HCT116 (cell line): ENCODE measurements at regions not wholly inside any gene's neighbourhood (a gene's known extent, or its start where the extent isn't known, plus 50 kb on each side); places are given as distances from the start of the nearest gene placed in this dataset.

Experiments
- ATAC-seq: fragments of 200-7000 bp; cut with Tn5 transposase; 2 replicates; pipeline ENCODE4 v1.9.1; 2020; ENCODE audit warnings: mild to moderate bottlenecking, moderate library complexity
- BruUV-seq: library from RNA; stranded (reverse); fragments of 400-500 nt; replicated peaks from 2 replicates; lab custom pipeline; 2021; lab: Mats Ljungman, UMichigan
- CTCF ChIA-PET: fragments of 300-600 bp; sonication (Branson Sonifier 250); formaldehyde crosslinking; loops from one replicate; lab custom pipeline; 2021; ENCODE audit warnings: antibody characterized with exemption; lab: Charles Lee
- POLR2A ChIA-PET: fragments of 300-600, 350-600 bp; sonication (Branson Sonifier 250); formaldehyde crosslinking; loops from one replicate; lab custom pipeline; 2021; ENCODE audit warnings: antibody characterized with exemption; lab: Charles Lee
- RAD21 ChIA-PET, 2 experiments: fragments of 300-600 bp; sonication (Branson Sonifier 250); formaldehyde crosslinking; loops; one replicate each; lab custom pipeline; 2023; ENCODE audit warnings: low total read pairs in 2 of 2; ENCODE audit not compliant: uncharacterized antibody in 2 of 2, unreplicated experiment in 2 of 2, low non-redundant PET in 1 of 2; lab: Charles Lee
- DNase-seq: peaks from one replicate; pipeline ENCODE4 v3.0.0-alpha.2; 2010; ENCODE audit warnings: low read depth, low spot score
- H2AFZ ChIP-seq: fragments of 200-600 bp; shearing (Covaris generic), sonication (generic); 2 replicates; pipeline ENCODE4 v1.6.1; 2017; ENCODE audit warnings: low read depth, mixed run types, mixed read lengths, antibody characterized with exemption, low read length; ENCODE audit not compliant: poor library complexity, severe bottlenecking
- H3K27ac ChIP-seq: 2 replicates; pipeline ENCODE4 v1.5.1; 2012; ENCODE audit warnings: low read depth, low read length
- H3K27me3 ChIP-seq: fragments of 200-600 bp; sonication (generic); 2 replicates; pipeline ENCODE4 v1.6.1; 2016; ENCODE audit warnings: mixed run types, low read length, mixed read lengths; ENCODE audit not compliant: insufficient read depth
- H3K36me3 ChIP-seq, 2 experiments: fragments of 200-500 bp in 1 of 2; fragments of 200-600 bp in 1 of 2; sonication (Bioruptor generic) in 1 of 2; sonication (generic) in 1 of 2; 2 replicates each; pipeline versions ENCODE4 v1.5.1 to v1.6.1; 2014 to 2016; ENCODE audit warnings: low read length in 2 of 2, inconsistent platforms in 1 of 2, mixed read lengths in 1 of 2, mixed run types in 1 of 2; ENCODE audit not compliant: insufficient read depth in 2 of 2, control insufficient read depth in 1 of 2
- H3K4me1 ChIP-seq, 2 experiments: fragments of 200-600 bp in 1 of 2; sonication (generic) in 1 of 2; 2 replicates each; pipeline versions ENCODE4 v1.5.1 to v1.6.1; 2012 to 2017; ENCODE audit warnings: low read length in 2 of 2, inconsistent platforms in 1 of 2, mild to moderate bottlenecking in 1 of 2, mixed read lengths in 1 of 2, mixed run types in 1 of 2, moderate library complexity in 1 of 2; ENCODE audit not compliant: insufficient read depth in 2 of 2, control insufficient read depth in 1 of 2
- H3K4me2 ChIP-seq: fragments of 200-600 bp; sonication (generic); 2 replicates; pipeline ENCODE4 v1.6.1; 2017; ENCODE audit warnings: mixed run types, low read length, mixed read lengths
- H3K4me3 ChIP-seq, 2 experiments: fragments of 200-600 bp in 1 of 2; sonication (generic) in 1 of 2; replicated peaks in 1 of 2; 2 replicates each; pipeline ENCODE4 v1.5.1; 2011 to 2016; ENCODE audit warnings: low read length in 2 of 2, control low read depth in 1 of 2, low read depth in 1 of 2, mild to moderate bottlenecking in 1 of 2, mixed read lengths in 1 of 2, mixed run types in 1 of 2
- H3K79me2 ChIP-seq: fragments of 200-600 bp; sonication (generic); 2 replicates; pipeline ENCODE4 v1.6.1; 2017; ENCODE audit warnings: mild to moderate bottlenecking, mixed run types, low read length, moderate library complexity, mixed read lengths; ENCODE audit not compliant: insufficient read depth
- H3K9ac ChIP-seq: fragments of 200-600 bp; sonication (generic); 2 replicates; pipeline ENCODE4 v1.6.1; 2016; ENCODE audit warnings: low read length, mixed read lengths
- H3K9me2 ChIP-seq: fragments of 200-600 bp; sonication (generic), shearing (Covaris generic); 2 replicates; pipeline ENCODE4 v1.6.1; 2017; ENCODE audit warnings: mixed run types, mild to moderate bottlenecking, moderate library complexity; ENCODE audit not compliant: insufficient read depth
- H3K9me3 ChIP-seq, 2 experiments: fragments of 200-500 bp in 1 of 2; fragments of 200-600 bp in 1 of 2; sonication (Bioruptor generic) in 1 of 2; sonication (generic) in 1 of 2; 2 replicates each; pipeline ENCODE4 v1.6.1; 2014 to 2017; ENCODE audit warnings: low read length in 2 of 2, mixed read lengths in 2 of 2, inconsistent platforms in 1 of 2, low read depth in 1 of 2, mild to moderate bottlenecking in 1 of 2, mixed run types in 1 of 2, moderate library complexity in 1 of 2; ENCODE audit not compliant: control insufficient read depth in 1 of 2, insufficient read depth in 1 of 2
- H4K20me1 ChIP-seq: fragments of 200-600 bp; sonication (generic), shearing (Covaris generic); 2 replicates; pipeline ENCODE4 v1.6.1; 2017; ENCODE audit warnings: mixed run types, mild to moderate bottlenecking, moderate library complexity; ENCODE audit not compliant: insufficient read depth
- CBX3 ChIP-seq: IDR thresholded peaks from 2 replicates; pipeline ENCODE4 v1.6.1; 2012; ENCODE audit warnings: low read depth
- CEBPB ChIP-seq: IDR thresholded peaks from 2 replicates; pipeline ENCODE4 v1.6.1; 2012; ENCODE audit warnings: low read depth
- EGR1 ChIP-seq: IDR thresholded peaks from 2 replicates; pipeline ENCODE4 v1.6.1; 2012; ENCODE audit warnings: low read depth
- ELF1 ChIP-seq: IDR thresholded peaks from 2 replicates; pipeline ENCODE4 v1.6.1; 2012; ENCODE audit warnings: low read depth, borderline replicate concordance
- EZH2phosphoT487 ChIP-seq: fragments of 200-600 bp; IDR thresholded peaks from 2 replicates; pipeline ENCODE4 v1.6.1; 2018; ENCODE audit warnings: antibody characterized with exemption, borderline replicate concordance
- JUND ChIP-seq: IDR thresholded peaks from 2 replicates; pipeline ENCODE4 v1.6.1; 2012
- POLR2A ChIP-seq: IDR thresholded peaks from 2 replicates; pipeline ENCODE4 v1.7.0; 2011; ENCODE audit warnings: borderline replicate concordance; ENCODE audit not compliant: insufficient read depth, insufficient read length; ENCODE audit errors: extremely low read depth
- POLR2AphosphoS5 ChIP-seq: IDR thresholded peaks from 2 replicates; pipeline ENCODE4 v1.6.1; 2011; ENCODE audit warnings: mild to moderate bottlenecking, low read depth, low read length, moderate library complexity
- SIN3A ChIP-seq: IDR thresholded peaks from 2 replicates; pipeline ENCODE4 v1.6.1; 2012; ENCODE audit warnings: low read depth
- SP1 ChIP-seq: IDR thresholded peaks from 2 replicates; pipeline ENCODE4 v1.6.1; 2012; ENCODE audit warnings: low read depth
- TCF7L2 ChIP-seq: IDR thresholded peaks from 2 replicates; pipeline ENCODE4 v1.7.0; 2011; ENCODE audit warnings: borderline replicate concordance, inconsistent platforms; ENCODE audit not compliant: insufficient read depth, insufficient read length; ENCODE audit errors: extremely low read depth
- YY1 ChIP-seq: IDR thresholded peaks from 2 replicates; pipeline ENCODE4 v1.6.1; 2011; ENCODE audit warnings: low read length, low read depth, moderate library complexity, mild to moderate bottlenecking; ENCODE audit not compliant: insufficient replicate concordance; ENCODE audit errors: extremely low read depth
- ZFX ChIP-seq: fragments of 450-650 bp; IDR thresholded peaks from 2 replicates; pipeline ENCODE4 v1.6.1; 2017
- intact Hi-C: fragments of 100-400 bp; cut with micrococcal nuclease; formaldehyde crosslinking; loops from 2 replicates; pipeline ENCODE4 v1.10.0; 2022
- TF ChIP-seq, protein P1 (sequence below): IDR thresholded peaks from 2 replicates; pipeline ENCODE4 v1.6.1; 2011; ENCODE audit warnings: mild to moderate bottlenecking, low read length, moderate library complexity; ENCODE audit not compliant: insufficient replicate concordance; ENCODE audit errors: extremely low read depth
- TF ChIP-seq, protein P2 (sequence below): IDR thresholded peaks from 2 replicates; pipeline ENCODE4 v1.6.1; 2012
- TF ChIP-seq, protein P3 (sequence below): IDR thresholded peaks from 2 replicates; pipeline ENCODE4 v1.6.1; 2012; ENCODE audit warnings: low read depth
- TF ChIP-seq, protein P4 (sequence below), 3 experiments: fragments of 200-600 bp in 1 of 3; sonication (generic) in 1 of 3; IDR thresholded peaks in 2 of 3; conservative IDR thresholded peaks in 1 of 3; 2 replicates each; pipeline ENCODE4 v1.5.1; 2012 to 2017; ENCODE audit warnings: low read depth in 2 of 3, low read length in 2 of 3, antibody characterized with exemption in 1 of 3, borderline replicate concordance in 1 of 3, control low read depth in 1 of 3, mild to moderate bottlenecking in 1 of 3, mixed read lengths in 1 of 3, mixed run types in 1 of 3, moderate library complexity in 1 of 3; ENCODE audit not compliant: insufficient read depth in 1 of 3
- TF ChIP-seq, protein P5 (sequence below): IDR thresholded peaks from 2 replicates; pipeline ENCODE4 v1.6.1; 2012

DNA sequence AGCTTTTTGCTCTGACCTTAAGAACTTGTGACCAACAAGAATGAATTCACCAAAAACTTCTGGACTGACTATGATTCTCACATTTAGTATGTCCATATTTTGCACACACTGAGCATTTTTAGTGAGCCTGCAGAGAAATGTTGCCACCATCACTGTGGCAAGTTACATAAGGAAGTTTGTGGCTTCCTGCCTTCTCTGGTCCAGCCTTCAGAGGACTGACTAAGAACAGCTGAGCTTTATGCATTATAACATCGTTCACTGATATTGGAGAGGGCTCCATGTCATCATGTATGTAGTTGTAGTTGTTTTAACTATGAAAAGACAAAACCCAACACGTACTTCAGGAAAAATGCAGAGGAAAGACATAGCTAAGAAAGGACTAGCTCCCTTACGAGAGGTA, 218.0 kb upstream of the CRIM1 start (continued):
- TF ChIP-seq, protein P1, sequence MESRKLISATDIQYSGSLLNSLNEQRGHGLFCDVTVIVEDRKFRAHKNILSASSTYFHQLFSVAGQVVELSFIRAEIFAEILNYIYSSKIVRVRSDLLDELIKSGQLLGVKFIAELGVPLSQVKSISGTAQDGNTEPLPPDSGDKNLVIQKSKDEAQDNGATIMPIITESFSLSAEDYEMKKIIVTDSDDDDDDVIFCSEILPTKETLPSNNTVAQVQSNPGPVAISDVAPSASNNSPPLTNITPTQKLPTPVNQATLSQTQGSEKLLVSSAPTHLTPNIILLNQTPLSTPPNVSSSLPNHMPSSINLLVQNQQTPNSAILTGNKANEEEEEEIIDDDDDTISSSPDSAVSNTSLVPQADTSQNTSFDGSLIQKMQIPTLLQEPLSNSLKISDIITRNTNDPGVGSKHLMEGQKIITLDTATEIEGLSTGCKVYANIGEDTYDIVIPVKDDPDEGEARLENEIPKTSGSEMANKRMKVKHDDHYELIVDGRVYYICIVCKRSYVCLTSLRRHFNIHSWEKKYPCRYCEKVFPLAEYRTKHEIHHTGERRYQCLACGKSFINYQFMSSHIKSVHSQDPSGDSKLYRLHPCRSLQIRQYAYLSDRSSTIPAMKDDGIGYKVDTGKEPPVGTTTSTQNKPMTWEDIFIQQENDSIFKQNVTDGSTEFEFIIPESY: no peak
- TF ChIP-seq CBX3 (no peak), ELF1 (no peak)

DNA sequence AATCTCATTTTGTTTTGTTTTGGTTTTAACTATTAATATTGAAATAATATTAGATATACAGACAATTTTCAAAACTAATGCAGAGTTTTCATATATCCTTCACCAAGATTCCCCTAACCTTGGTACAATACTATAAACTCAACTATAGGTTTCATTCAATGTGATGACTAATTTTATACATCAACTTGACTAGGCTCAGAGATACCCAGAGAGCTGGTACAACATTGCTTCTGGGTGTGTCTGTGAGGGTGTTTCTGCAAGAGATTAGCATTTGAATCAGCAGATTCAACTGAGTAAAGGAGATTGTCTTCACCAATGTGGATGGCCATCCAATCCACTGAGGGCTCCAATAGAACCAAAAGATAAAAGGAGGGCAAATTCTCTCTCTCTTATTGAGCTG, 221.3 kb upstream of the CRIM1 start:
- Histone ChIP-seq H3K79me2 (no peaks in the 10 kb centered on the region), H3K27ac (no peak overlapping the region), H3K9me3 (no peaks in the 10 kb centered on the region), H3K27me3 (no peaks in the 10 kb centered on the region), H2AFZ (no peak overlapping the region), H3K9ac (no peak overlapping the region), H3K9me2 (no peaks in the 10 kb centered on the region), H3K4me1 (no peaks in the 10 kb centered on the region), H4K20me1 (no peaks in the 10 kb centered on the region), H3K36me3 (no peaks in the 10 kb centered on the region), H3K4me3 (no peak overlapping the region), H3K4me2 (no peak overlapping the region)
- DNase-seq (no peak), ATAC-seq (no peak)
- ChIA-PET POLR2A (no interaction called here), RAD21 (no interaction called here), CTCF (no interaction called here)
- no TSS peak for BruUV-seq
- intact Hi-C loops: no loop called here
- no peak for TF ChIP-seq EZH2phosphoT487
- no peak for TF ChIP-seq SP1
- TF ChIP-seq ZFX: no peak
- TF ChIP-seq, protein P2, sequence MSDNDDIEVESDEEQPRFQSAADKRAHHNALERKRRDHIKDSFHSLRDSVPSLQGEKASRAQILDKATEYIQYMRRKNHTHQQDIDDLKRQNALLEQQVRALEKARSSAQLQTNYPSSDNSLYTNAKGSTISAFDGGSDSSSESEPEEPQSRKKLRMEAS: no peak
- TF ChIP-seq, protein P3, sequence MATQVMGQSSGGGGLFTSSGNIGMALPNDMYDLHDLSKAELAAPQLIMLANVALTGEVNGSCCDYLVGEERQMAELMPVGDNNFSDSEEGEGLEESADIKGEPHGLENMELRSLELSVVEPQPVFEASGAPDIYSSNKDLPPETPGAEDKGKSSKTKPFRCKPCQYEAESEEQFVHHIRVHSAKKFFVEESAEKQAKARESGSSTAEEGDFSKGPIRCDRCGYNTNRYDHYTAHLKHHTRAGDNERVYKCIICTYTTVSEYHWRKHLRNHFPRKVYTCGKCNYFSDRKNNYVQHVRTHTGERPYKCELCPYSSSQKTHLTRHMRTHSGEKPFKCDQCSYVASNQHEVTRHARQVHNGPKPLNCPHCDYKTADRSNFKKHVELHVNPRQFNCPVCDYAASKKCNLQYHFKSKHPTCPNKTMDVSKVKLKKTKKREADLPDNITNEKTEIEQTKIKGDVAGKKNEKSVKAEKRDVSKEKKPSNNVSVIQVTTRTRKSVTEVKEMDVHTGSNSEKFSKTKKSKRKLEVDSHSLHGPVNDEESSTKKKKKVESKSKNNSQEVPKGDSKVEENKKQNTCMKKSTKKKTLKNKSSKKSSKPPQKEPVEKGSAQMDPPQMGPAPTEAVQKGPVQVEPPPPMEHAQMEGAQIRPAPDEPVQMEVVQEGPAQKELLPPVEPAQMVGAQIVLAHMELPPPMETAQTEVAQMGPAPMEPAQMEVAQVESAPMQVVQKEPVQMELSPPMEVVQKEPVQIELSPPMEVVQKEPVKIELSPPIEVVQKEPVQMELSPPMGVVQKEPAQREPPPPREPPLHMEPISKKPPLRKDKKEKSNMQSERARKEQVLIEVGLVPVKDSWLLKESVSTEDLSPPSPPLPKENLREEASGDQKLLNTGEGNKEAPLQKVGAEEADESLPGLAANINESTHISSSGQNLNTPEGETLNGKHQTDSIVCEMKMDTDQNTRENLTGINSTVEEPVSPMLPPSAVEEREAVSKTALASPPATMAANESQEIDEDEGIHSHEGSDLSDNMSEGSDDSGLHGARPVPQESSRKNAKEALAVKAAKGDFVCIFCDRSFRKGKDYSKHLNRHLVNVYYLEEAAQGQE: no peak
- no peak for TF ChIP-seq SIN3A
- no peak for TF ChIP-seq POLR2A
- no peak for TF ChIP-seq TCF7L2
- TF ChIP-seq CEBPB: no peak
- TF ChIP-seq EGR1: no peak
- TF ChIP-seq, protein P4, sequence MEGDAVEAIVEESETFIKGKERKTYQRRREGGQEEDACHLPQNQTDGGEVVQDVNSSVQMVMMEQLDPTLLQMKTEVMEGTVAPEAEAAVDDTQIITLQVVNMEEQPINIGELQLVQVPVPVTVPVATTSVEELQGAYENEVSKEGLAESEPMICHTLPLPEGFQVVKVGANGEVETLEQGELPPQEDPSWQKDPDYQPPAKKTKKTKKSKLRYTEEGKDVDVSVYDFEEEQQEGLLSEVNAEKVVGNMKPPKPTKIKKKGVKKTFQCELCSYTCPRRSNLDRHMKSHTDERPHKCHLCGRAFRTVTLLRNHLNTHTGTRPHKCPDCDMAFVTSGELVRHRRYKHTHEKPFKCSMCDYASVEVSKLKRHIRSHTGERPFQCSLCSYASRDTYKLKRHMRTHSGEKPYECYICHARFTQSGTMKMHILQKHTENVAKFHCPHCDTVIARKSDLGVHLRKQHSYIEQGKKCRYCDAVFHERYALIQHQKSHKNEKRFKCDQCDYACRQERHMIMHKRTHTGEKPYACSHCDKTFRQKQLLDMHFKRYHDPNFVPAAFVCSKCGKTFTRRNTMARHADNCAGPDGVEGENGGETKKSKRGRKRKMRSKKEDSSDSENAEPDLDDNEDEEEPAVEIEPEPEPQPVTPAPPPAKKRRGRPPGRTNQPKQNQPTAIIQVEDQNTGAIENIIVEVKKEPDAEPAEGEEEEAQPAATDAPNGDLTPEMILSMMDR (IDR thresholded peaks at IDR 0.05 in 2 of 3, conservative IDR thresholded peaks at IDR 0.05 in 1 of 3; ENCODE audit: borderline replicate concordance in 1 of 3, insufficient read depth in 1 of 3, low read depth in 2 of 3, low read length in 2 of 3): no peak
- no peak for TF ChIP-seq YY1
- TF ChIP-seq JUND: no peak
- TF ChIP-seq, protein P5, sequence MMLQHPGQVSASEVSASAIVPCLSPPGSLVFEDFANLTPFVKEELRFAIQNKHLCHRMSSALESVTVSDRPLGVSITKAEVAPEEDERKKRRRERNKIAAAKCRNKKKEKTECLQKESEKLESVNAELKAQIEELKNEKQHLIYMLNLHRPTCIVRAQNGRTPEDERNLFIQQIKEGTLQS: no peak
- no peak for TF ChIP-seq POLR2AphosphoS5
